IMR-90 (cell line): ENCODE measurements at regions not wholly inside any gene's neighbourhood (a gene's known extent, or its start where the extent isn't known, plus 50 kb on each side); places are given as distances from the start of the nearest gene placed in this dataset.

ENCODE experiments used
- ATAC-seq: fragments of 200-7000 bp; cut with Tn5 transposase; 2 replicates; pipeline ENCODE4 v1.9.1; 2020; ENCODE audit warnings: low read depth, mild to moderate bottlenecking, moderate library complexity
- BruUV-seq: library from RNA; stranded (reverse); fragments of 400-500 nt; replicated peaks from 2 replicates; lab custom pipeline; 2021; lab: Mats Ljungman, UMichigan
- CTCF ChIA-PET: fragments of 300-600 bp; formaldehyde crosslinking; extraction: SDS; loops from one replicate; lab custom pipeline; 2021; ENCODE audit warnings: antibody characterized with exemption; lab: Yijun Ruan, JAX
- POLR2A ChIA-PET: fragments of 300-600 bp; sonication (Branson Sonifier 250); formaldehyde crosslinking; loops from one replicate; lab custom pipeline; 2022; ENCODE audit warnings: antibody characterized with exemption; ENCODE audit not compliant: unreplicated experiment; lab: Charles Lee
- DNase-seq: peaks from one replicate; pipeline ENCODE4 v3.0.0; 2013
- H2AFZ ChIP-seq: replicated peaks from 2 replicates; pipeline ENCODE3; 2013; ENCODE audit warnings: low read length, mild to moderate bottlenecking; ENCODE audit not compliant: poor library complexity
- H2AK5ac ChIP-seq: 2 replicates; pipeline ENCODE4 v1.6.1; 2013; ENCODE audit warnings: low read depth, low read length, inconsistent platforms
- H2AK9ac ChIP-seq: replicated peaks from 2 replicates; pipeline ENCODE3; 2013; ENCODE audit warnings: mild to moderate bottlenecking, low read depth, low read length, moderate library complexity; ENCODE audit not compliant: poor library complexity
- H2BK120ac ChIP-seq: 2 replicates; pipeline ENCODE4 v1.6.1; 2013; ENCODE audit warnings: low read depth, low read length, inconsistent platforms
- H2BK15ac ChIP-seq: 3 replicates; pipeline ENCODE4 v1.6.1; 2013; ENCODE audit warnings: low read depth, low read length, inconsistent platforms
- H2BK20ac ChIP-seq: 2 replicates; pipeline ENCODE4 v1.6.1; 2013; ENCODE audit warnings: low read depth, mild to moderate bottlenecking, inconsistent platforms, low read length, moderate library complexity
- H2BK5ac ChIP-seq: 2 replicates; pipeline ENCODE4 v1.6.1; 2013; ENCODE audit warnings: mild to moderate bottlenecking, low read depth, low read length, inconsistent platforms; ENCODE audit not compliant: poor library complexity, severe bottlenecking
- H3K14ac ChIP-seq: replicated peaks from 2 replicates; pipeline ENCODE4 v1.6.1; 2013; ENCODE audit warnings: low read depth, low read length, inconsistent platforms
- H3K18ac ChIP-seq: 2 replicates; pipeline ENCODE4 v1.6.1; 2013; ENCODE audit warnings: low read depth, low read length, control low read depth
- H3K23ac ChIP-seq: 2 replicates; pipeline ENCODE4 v1.6.1; 2013; ENCODE audit warnings: low read depth, low read length, inconsistent platforms
- H3K27ac ChIP-seq: 2 replicates; pipeline ENCODE4 v1.5.1; 2013; ENCODE audit warnings: mild to moderate bottlenecking, control low read depth, low read length; ENCODE audit not compliant: insufficient read depth
- H3K27me3 ChIP-seq: 2 replicates; pipeline ENCODE4 v1.6.1; 2013; ENCODE audit warnings: low read length; ENCODE audit not compliant: control insufficient read depth, insufficient read depth
- H3K36me3 ChIP-seq: 2 replicates; pipeline ENCODE4 v1.6.1; 2013; ENCODE audit warnings: low read length, mixed read lengths; ENCODE audit not compliant: control insufficient read depth, insufficient read depth
- H3K4ac ChIP-seq: 2 replicates; pipeline ENCODE4 v1.6.1; 2013; ENCODE audit warnings: low read depth, low read length, inconsistent platforms
- H3K4me1 ChIP-seq: 2 replicates; pipeline ENCODE4 v1.6.1; 2013; ENCODE audit warnings: low read length, mixed read lengths; ENCODE audit not compliant: control insufficient read depth, insufficient read depth
- H3K4me2 ChIP-seq: 2 replicates; pipeline ENCODE4 v1.6.1; 2013; ENCODE audit warnings: low read depth, mild to moderate bottlenecking, control low read depth, low read length, moderate library complexity
- H3K4me3 ChIP-seq: 2 replicates; pipeline ENCODE4 v1.5.1; 2013; ENCODE audit warnings: low read depth, mild to moderate bottlenecking, control low read depth, low read length, moderate library complexity; ENCODE audit not compliant: insufficient read depth
- H3K56ac ChIP-seq: 2 replicates; pipeline ENCODE4 v1.6.1; 2013; ENCODE audit warnings: low read length, inconsistent platforms; ENCODE audit not compliant: insufficient read depth; ENCODE audit errors: extremely low read depth
- H3K79me1 ChIP-seq, 2 experiments: 2 replicates each; pipeline ENCODE4 v1.6.1; 2013; ENCODE audit warnings: low read length in 2 of 2, inconsistent platforms in 1 of 2, low read depth in 1 of 2
- H3K9ac ChIP-seq: 2 replicates; pipeline ENCODE4 v1.6.1; 2013; ENCODE audit warnings: low read depth, low read length, control low read depth
- H3K9me1 ChIP-seq: 2 replicates; pipeline ENCODE4 v1.6.1; 2013; ENCODE audit warnings: low read length, inconsistent platforms; ENCODE audit not compliant: insufficient read depth
- H3K9me3 ChIP-seq: 2 replicates; pipeline ENCODE4 v1.6.1; 2013; ENCODE audit warnings: low read length; ENCODE audit not compliant: control insufficient read depth, insufficient read depth
- H4K20me1 ChIP-seq: 2 replicates; pipeline ENCODE4 v1.6.1; 2013; ENCODE audit warnings: low read length, inconsistent platforms; ENCODE audit not compliant: insufficient read depth
- H4K5ac ChIP-seq: 2 replicates; pipeline ENCODE4 v1.6.1; 2013; ENCODE audit warnings: mild to moderate bottlenecking, low read depth, low read length, control low read depth
- H4K8ac ChIP-seq, 2 experiments: 2 replicates each; pipeline ENCODE4 v1.6.1; 2013; ENCODE audit warnings: low read depth in 2 of 2, low read length in 2 of 2, control low read depth in 1 of 2, inconsistent platforms in 1 of 2
- H4K91ac ChIP-seq: 2 replicates; pipeline ENCODE4 v1.6.1; 2013; ENCODE audit warnings: low read depth, low read length, inconsistent platforms; ENCODE audit not compliant: insufficient read depth
- CEBPB ChIP-seq: IDR thresholded peaks from 2 replicates; pipeline ENCODE4 v1.6.1; 2012; ENCODE audit warnings: low read depth, low read length, improper control_type of control experiment
- FOS ChIP-seq: fragments of 150-350 bp; IDR thresholded peaks from 2 replicates; pipeline ENCODE4 v1.6.1; 2016; ENCODE audit warnings: low read depth, low read length
- MAFK ChIP-seq: IDR thresholded peaks from 2 replicates; pipeline ENCODE4 v1.6.1; 2012; ENCODE audit warnings: low read depth, low read length, improper control_type of control experiment
- NFE2L2 ChIP-seq: fragments of 150-350 bp; IDR thresholded peaks from 2 replicates; pipeline ENCODE4 v1.6.1; 2016; ENCODE audit warnings: low read depth, mild to moderate bottlenecking, low read length
- RCOR1 ChIP-seq: IDR thresholded peaks from 2 replicates; pipeline ENCODE4 v1.6.1; 2012; ENCODE audit warnings: mild to moderate bottlenecking, low read length, improper control_type of control experiment; ENCODE audit not compliant: insufficient replicate concordance
- SMC3 ChIP-seq: fragments of 150-350 bp; IDR thresholded peaks from 2 replicates; pipeline ENCODE4 v1.6.1; 2016; ENCODE audit warnings: low read depth, mild to moderate bottlenecking, antibody characterized with exemption, low read length, moderate library complexity
- WGBS, 2 experiments: methylation state at CpG; one replicate each; pipeline versions ENCODE4 v1.1.5 to v1.1.7; 2013; ENCODE audit warnings: missing lambda C conversion rate in 2 of 2; ENCODE audit not compliant: insufficient read length in 1 of 2; ENCODE audit errors: extremely low coverage in 2 of 2; 5-methylcytosine and 5-hydroxymethylcytosine counted together
- dilution Hi-C: fragments of 300-500 bp; cut with HindIII; formaldehyde crosslinking; loops from one replicate; pipeline ENCODE4 v1.14.3; 2018; ENCODE audit warnings: low sequenced_read_pairs; ENCODE audit not compliant: unreplicated experiment
- in situ Hi-C: fragments of 300-500 bp; cut with MboI; formaldehyde crosslinking; loops from 3 replicates; pipeline ENCODE4 v1.14.3; 2019; ENCODE audit warnings: low sequenced_read_pairs, inconsistent platforms, mixed read lengths
- intact Hi-C: fragments of 100-400 bp; cut with micrococcal nuclease; formaldehyde crosslinking; loops from 2 replicates; pipeline ENCODE4 v1.10.0; 2022
- TF ChIP-seq, protein P1 (sequence below): fragments of 150-350 bp; IDR thresholded peaks from 2 replicates; pipeline ENCODE4 v1.6.1; 2017; ENCODE audit warnings: mild to moderate bottlenecking, antibody characterized with exemption, low read length, low read depth

DNA sequence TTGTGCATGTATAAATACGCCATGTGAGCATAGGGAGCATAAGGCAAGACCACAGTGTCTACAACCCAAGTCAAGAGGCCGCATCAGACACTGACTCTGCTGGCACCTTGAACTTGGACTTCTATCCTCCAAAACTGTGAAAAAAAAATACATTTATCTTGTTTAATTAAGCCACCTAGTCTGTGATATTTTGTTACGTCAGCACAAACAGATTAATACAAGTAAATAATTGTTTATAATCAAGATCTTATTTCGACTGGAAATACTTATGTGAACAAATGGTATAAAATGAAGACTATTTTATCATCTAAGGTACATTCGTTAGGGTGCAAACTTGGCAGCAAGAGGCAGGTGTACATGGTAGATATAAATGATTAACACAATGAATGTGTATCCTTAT is 599.3 kb upstream of the LRRC4C start:
- Histone ChIP-seq H3K36me3 (no peaks in the 10 kb centered on the region), H2AK5ac (no peak overlapping the region), H3K4me1 (no peaks in the 10 kb centered on the region), H3K18ac (no peak overlapping the region), H3K4me3 (no peak overlapping the region), H2AFZ (no peak overlapping the region), H4K8ac (no peak overlapping the region), H3K56ac (no peak overlapping the region), H3K9me1 (no peaks in the 10 kb centered on the region), H2BK120ac (no peak overlapping the region), H2BK5ac (no peak overlapping the region), H3K9me3 (no peaks in the 10 kb centered on the region), H3K79me1 (no peaks in the 10 kb centered on the region), H3K9ac (no peak overlapping the region), H2AK9ac (no peak overlapping the region), H4K91ac (no peak overlapping the region), H3K27me3 (no peaks in the 10 kb centered on the region), H4K20me1 (no peaks in the 10 kb centered on the region), H3K4ac (no peak overlapping the region), H3K23ac (no peak overlapping the region), H3K14ac (no peak overlapping the region), H3K27ac (no peak overlapping the region), H3K4me2 (no peak overlapping the region), H4K5ac (no peak overlapping the region), H2BK20ac (no peak overlapping the region), H2BK15ac (no peak overlapping the region)
- no peak for ATAC-seq
- CTCF ChIA-PET: no interaction called here
- TF ChIP-seq, protein P1, sequence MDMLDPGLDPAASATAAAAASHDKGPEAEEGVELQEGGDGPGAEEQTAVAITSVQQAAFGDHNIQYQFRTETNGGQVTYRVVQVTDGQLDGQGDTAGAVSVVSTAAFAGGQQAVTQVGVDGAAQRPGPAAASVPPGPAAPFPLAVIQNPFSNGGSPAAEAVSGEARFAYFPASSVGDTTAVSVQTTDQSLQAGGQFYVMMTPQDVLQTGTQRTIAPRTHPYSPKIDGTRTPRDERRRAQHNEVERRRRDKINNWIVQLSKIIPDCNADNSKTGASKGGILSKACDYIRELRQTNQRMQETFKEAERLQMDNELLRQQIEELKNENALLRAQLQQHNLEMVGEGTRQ: no peak
- TF ChIP-seq NFE2L2: no peak
- peak; percentile 74 for TF ChIP-seq MAFK
- TF ChIP-seq SMC3: no peak
- no peak for TF ChIP-seq CEBPB
- no peak for TF ChIP-seq FOS
- TF ChIP-seq RCOR1: no peak
- no peak for DNase-seq
- dilution Hi-C loops (no loop called here), in situ Hi-C loops (no loop called here), intact Hi-C loops (no loop called here)
- no CpG with 5 or more reads among the region's 5 CpGs for WGBS, 2 experiments
- no TSS peak for BruUV-seq
- POLR2A ChIA-PET: no interaction called here
